ENCODE measurements at regions not wholly inside any gene's neighbourhood (a gene's known extent, or its start where the extent isn't known, plus 50 kb on each side); places are given as distances from the start of the nearest gene placed in this dataset.

- Histone ChIP-seq H3K4me1 (ENCODE audit: control insufficient read depth in 1 of 2, insufficient read depth in 2 of 2, low read depth in 1 of 2, low read length in 1 of 2) (peaks cover 0 to 80% of the 10 kb centered on the region in 2 experiments; a peak in 1 of 4 replicates), H3K4me3 (ENCODE audit: low read depth in 2 of 2, low read length in 1 of 2) (no peak overlapping the region), H3K9me3 (no peaks in the 10 kb centered on the region), H3F3A (replicated peaks; ENCODE audit: insufficient read depth) (no peaks in the 10 kb centered on the region), H3K36me3 (replicated peaks in 1 of 2; ENCODE audit: control insufficient read depth in 1 of 2, insufficient read depth in 2 of 2, low read length in 1 of 2) (no peaks in the 10 kb centered on the region), H3K79me2 (ENCODE audit: insufficient read depth) (no peaks in the 10 kb centered on the region), H2AFZ (ENCODE audit: low read depth) (no peak overlapping the region), H3K9ac (no peak overlapping the region), H4K20me1 (ENCODE audit: insufficient read depth) (no peaks in the 10 kb centered on the region), H3K27ac (ENCODE audit: low read depth in 2 of 2, low read length in 1 of 2) (no peak overlapping the region; a peak in 1 of 4 replicates), H3K4me2 (no peak overlapping the region), H3K9me2 (no peaks in the 10 kb centered on the region), H3K27me3 (ENCODE audit: insufficient read depth) (no peaks in the 10 kb centered on the region)
- TF ChIP-seq FOSL2 (IDR thresholded peaks at IDR 0.05; ENCODE audit: borderline replicate concordance, low read depth) (no peak), POLR2AphosphoS5 (IDR thresholded peaks at IDR 0.05; ENCODE audit: low read depth, low read length) (no peak), FOXJ3 (CRISPR knock-in tag; IDR thresholded peaks at IDR 0.05) (no peak), GABPA (IDR thresholded peaks at IDR 0.05; ENCODE audit: low read depth) (no peak), YY1 (IDR thresholded peaks at IDR 0.05; ENCODE audit: low read depth) (no peak), SMC3 (IDR thresholded peaks at IDR 0.05; ENCODE audit: low read depth, low read length) (no peak), MXI1 (IDR thresholded peaks at IDR 0.05; ENCODE audit: low read depth, low read length) (no peak), REST (IDR thresholded peaks at IDR 0.05; ENCODE audit: low read depth, low read length) (no peak), MEF2A (IDR thresholded peaks at IDR 0.05; ENCODE audit: borderline replicate concordance, low read depth) (no peak), RFX5 (IDR thresholded peaks at IDR 0.05; ENCODE audit: low read length) (no peak), NFIC (IDR thresholded peaks at IDR 0.05; ENCODE audit: borderline replicate concordance) (no peak), RXRA (IDR thresholded peaks at IDR 0.05; ENCODE audit: borderline replicate concordance, low read depth) (no peak)
- TF ChIP-seq, protein P1, sequence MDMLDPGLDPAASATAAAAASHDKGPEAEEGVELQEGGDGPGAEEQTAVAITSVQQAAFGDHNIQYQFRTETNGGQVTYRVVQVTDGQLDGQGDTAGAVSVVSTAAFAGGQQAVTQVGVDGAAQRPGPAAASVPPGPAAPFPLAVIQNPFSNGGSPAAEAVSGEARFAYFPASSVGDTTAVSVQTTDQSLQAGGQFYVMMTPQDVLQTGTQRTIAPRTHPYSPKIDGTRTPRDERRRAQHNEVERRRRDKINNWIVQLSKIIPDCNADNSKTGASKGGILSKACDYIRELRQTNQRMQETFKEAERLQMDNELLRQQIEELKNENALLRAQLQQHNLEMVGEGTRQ (IDR thresholded peaks at IDR 0.05; ENCODE audit: borderline replicate concordance, low read depth, low read length), result no peak
- ChIA-PET CTCF (no interaction called here), POLR2A (no interaction called here)
- DNase-seq, result no peak
- 66% methylated on average over 3 of the region's 7 CpGs for WGBS (ENCODE audit: low lambda C conversion rate)
Observed at GRCh38 chr21:43364261-43364510, 62.7 kb downstream of the SIK1 start.

GRCh38 chr21:43363506-43364260 lies 63.2 kb downstream of the SIK1 start:
- WGBS (ENCODE audit: low lambda C conversion rate), result 95% methylated on average over 8 of the region's 24 CpGs
- CTCF ChIA-PET, result no interaction called here

More at GRCh38 chr21:43363506-43364260, 63.2 kb downstream of the SIK1 start:
- H3K9me2 ChIP-seq, result no peaks in the 10 kb centered on the region
- H3K4me2 ChIP-seq, result no peak overlapping the region
- no peaks in the 10 kb centered on the region for H3K9me3 ChIP-seq
- no peaks in the 10 kb centered on the region for H4K20me1 ChIP-seq (ENCODE audit: insufficient read depth)
- no peaks in the 10 kb centered on the region for H3F3A ChIP-seq (replicated peaks; ENCODE audit: insufficient read depth)
- TF ChIP-seq RXRA (IDR thresholded peaks at IDR 0.05; ENCODE audit: borderline replicate concordance, low read depth) (no peak), TAF1 (IDR thresholded peaks at IDR 0.05; ENCODE audit: borderline replicate concordance, low read depth, low read length) (no peak), FOSL2 (IDR thresholded peaks at IDR 0.05; ENCODE audit: borderline replicate concordance, low read depth) (no peak), FOXJ3 (CRISPR knock-in tag; IDR thresholded peaks at IDR 0.05) (no peak), MXI1 (IDR thresholded peaks at IDR 0.05; ENCODE audit: low read depth, low read length) (no peak)
- TF ChIP-seq, protein P2, sequence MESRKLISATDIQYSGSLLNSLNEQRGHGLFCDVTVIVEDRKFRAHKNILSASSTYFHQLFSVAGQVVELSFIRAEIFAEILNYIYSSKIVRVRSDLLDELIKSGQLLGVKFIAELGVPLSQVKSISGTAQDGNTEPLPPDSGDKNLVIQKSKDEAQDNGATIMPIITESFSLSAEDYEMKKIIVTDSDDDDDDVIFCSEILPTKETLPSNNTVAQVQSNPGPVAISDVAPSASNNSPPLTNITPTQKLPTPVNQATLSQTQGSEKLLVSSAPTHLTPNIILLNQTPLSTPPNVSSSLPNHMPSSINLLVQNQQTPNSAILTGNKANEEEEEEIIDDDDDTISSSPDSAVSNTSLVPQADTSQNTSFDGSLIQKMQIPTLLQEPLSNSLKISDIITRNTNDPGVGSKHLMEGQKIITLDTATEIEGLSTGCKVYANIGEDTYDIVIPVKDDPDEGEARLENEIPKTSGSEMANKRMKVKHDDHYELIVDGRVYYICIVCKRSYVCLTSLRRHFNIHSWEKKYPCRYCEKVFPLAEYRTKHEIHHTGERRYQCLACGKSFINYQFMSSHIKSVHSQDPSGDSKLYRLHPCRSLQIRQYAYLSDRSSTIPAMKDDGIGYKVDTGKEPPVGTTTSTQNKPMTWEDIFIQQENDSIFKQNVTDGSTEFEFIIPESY (IDR thresholded peaks at IDR 0.05; ENCODE audit: borderline replicate concordance, low read depth), result no peak
- POLR2A ChIA-PET, result no interaction called here
- DNase-seq, result no peak
- H3K4me3 ChIP-seq (ENCODE audit: low read depth in 2 of 2, low read length in 1 of 2), result no peak overlapping the region
- no peak overlapping the region for H2AFZ ChIP-seq (ENCODE audit: low read depth)
- peak overlapping the region in 1 of 2 experiments; percentile 84; a peak in 1 of 4 replicates for H3K27ac ChIP-seq (ENCODE audit: low read depth in 2 of 2, low read length in 1 of 2)
- H3K36me3 ChIP-seq (replicated peaks in 1 of 2; ENCODE audit: control insufficient read depth in 1 of 2, insufficient read depth in 2 of 2, low read length in 1 of 2), result no peaks in the 10 kb centered on the region
- no peak overlapping the region for H3K9ac ChIP-seq
- no peaks in the 10 kb centered on the region for H3K79me2 ChIP-seq (ENCODE audit: insufficient read depth)
- H3K4me1 ChIP-seq (ENCODE audit: control insufficient read depth in 1 of 2, insufficient read depth in 2 of 2, low read depth in 1 of 2, low read length in 1 of 2), result peaks cover 0 to 80% of the 10 kb centered on the region in 2 experiments; a peak in 1 of 4 replicates
- H3K27me3 ChIP-seq (ENCODE audit: insufficient read depth), result no peaks in the 10 kb centered on the region

All from SK-N-SH (cell line).